Activated T-cell treated with anti-CD3 and anti-CD28 coated beads, Interleukin-2, amount 50 U/mL, for 24 hours (primary cell): ENCODE measurements at regions not wholly inside any gene's neighbourhood (a gene's known extent, or its start where the extent isn't known, plus 50 kb on each side); places are given as distances from the start of the nearest gene placed in this dataset.

Source experiments
- DNase-seq: peaks from one replicate; pipeline ENCODE4 v3.0.0-alpha.2; 2020
- H3K27ac Mint-ChIP-seq: 2 replicates; pipeline ENCODE4 v1.8.0; 2020; ENCODE audit warnings: mild to moderate bottlenecking, mixed read lengths
- H3K27me3 Mint-ChIP-seq: 2 replicates; pipeline ENCODE4 v1.8.0; 2020; ENCODE audit warnings: mixed read lengths
- H3K36me3 Mint-ChIP-seq: 2 replicates; pipeline ENCODE4 v1.8.0; 2020; ENCODE audit warnings: low read depth, mixed read lengths
- H3K4me1 Mint-ChIP-seq: 2 replicates; pipeline ENCODE4 v1.8.0; 2020; ENCODE audit warnings: low read depth, mixed read lengths
- H3K4me3 Mint-ChIP-seq: 2 replicates; pipeline ENCODE4 v1.8.0; 2020; ENCODE audit warnings: mild to moderate bottlenecking, moderate library complexity, mixed read lengths
- H3K9me3 Mint-ChIP-seq: 2 replicates; pipeline ENCODE4 v1.8.0; 2020; ENCODE audit warnings: mixed read lengths

- Mint-ChIP-seq H3K36me3 (no peaks in the 10 kb centered on the region), H3K27me3 (no peaks in the 10 kb centered on the region), H3K4me3 (no peak overlapping the region), H3K9me3 (peaks cover 2% of the 10 kb centered on the region), H3K4me1 (no peaks in the 10 kb centered on the region), H3K27ac (no peak overlapping the region)
- DNase-seq, result no peak
These were observed 138.9 kb downstream of the PTH2R start for GRCh38 chr2:208545403-208546042.

- no peak for DNase-seq
- H3K9me3 Mint-ChIP-seq, result peaks cover 2% of the 10 kb centered on the region
- no peaks in the 10 kb centered on the region for H3K27me3 Mint-ChIP-seq
- H3K36me3 Mint-ChIP-seq, result no peaks in the 10 kb centered on the region
- no peak overlapping the region for H3K27ac Mint-ChIP-seq
- no peaks in the 10 kb centered on the region for H3K4me1 Mint-ChIP-seq
- H3K4me3 Mint-ChIP-seq, result no peak overlapping the region
These were observed 139.5 kb downstream of the PTH2R start for GRCh38 chr2:208546107-208546506.

- H3K9me3 Mint-ChIP-seq, result peaks cover 5% of the 10 kb centered on the region
- H3K27me3 Mint-ChIP-seq, result no peaks in the 10 kb centered on the region
- DNase-seq, result no peak
- no peak overlapping the region for H3K4me3 Mint-ChIP-seq
- H3K27ac Mint-ChIP-seq, result no peak overlapping the region
- no peaks in the 10 kb centered on the region for H3K4me1 Mint-ChIP-seq
- H3K36me3 Mint-ChIP-seq, result no peaks in the 10 kb centered on the region
These were observed 140.5 kb downstream of the PTH2R start for GRCh38 chr2:208546860-208547650.

- no peak for DNase-seq
- Mint-ChIP-seq H3K36me3 (no peaks in the 10 kb centered on the region), H3K4me1 (no peaks in the 10 kb centered on the region), H3K9me3 (peaks cover 2% of the 10 kb centered on the region), H3K27ac (no peak overlapping the region), H3K27me3 (no peaks in the 10 kb centered on the region), H3K4me3 (no peak overlapping the region)
These were observed 142.1 kb downstream of the PTH2R start for GRCh38 chr2:208548700-208549099.

- no peaks in the 10 kb centered on the region for H3K27me3 Mint-ChIP-seq
- DNase-seq, result no peak
- peaks cover 2% of the 10 kb centered on the region for H3K9me3 Mint-ChIP-seq
- H3K27ac Mint-ChIP-seq, result no peak overlapping the region
- no peaks in the 10 kb centered on the region for H3K36me3 Mint-ChIP-seq
- no peaks in the 10 kb centered on the region for H3K4me1 Mint-ChIP-seq
- H3K4me3 Mint-ChIP-seq, result no peak overlapping the region
These were observed 143.1 kb downstream of the PTH2R start for GRCh38 chr2:208549546-208550158.

GRCh38 chr2:208552943-208553342, 146.4 kb downstream of the PTH2R start:
- no peak for DNase-seq
- Mint-ChIP-seq H3K27ac (no peak overlapping the region), H3K9me3 (peaks cover 2% of the 10 kb centered on the region), H3K4me3 (no peak overlapping the region), H3K27me3 (no peaks in the 10 kb centered on the region), H3K4me1 (no peaks in the 10 kb centered on the region), H3K36me3 (no peaks in the 10 kb centered on the region)

GRCh38 chr2:208556983-208557484, 150.4 kb downstream of the PTH2R start:
- Mint-ChIP-seq H3K4me1 (no peaks in the 10 kb centered on the region), H3K4me3 (no peak overlapping the region), H3K27ac (no peak overlapping the region), H3K27me3 (no peaks in the 10 kb centered on the region), H3K36me3 (no peaks in the 10 kb centered on the region), H3K9me3 (peaks cover 5% of the 10 kb centered on the region)
- no peak for DNase-seq

- Mint-ChIP-seq H3K27ac (no peak overlapping the region), H3K36me3 (no peaks in the 10 kb centered on the region)
- no peak for DNase-seq
These were observed 159.3 kb downstream of the PTH2R start for GRCh38 chr2:208565690-208566416.

GRCh38 chr2:208568203-208568602, 161.6 kb downstream of the PTH2R start:
- Mint-ChIP-seq H3K36me3 (no peaks in the 10 kb centered on the region), H3K27ac (no peak overlapping the region), H3K9me3 (peaks cover 6% of the 10 kb centered on the region), H3K4me1 (no peaks in the 10 kb centered on the region), H3K4me3 (no peak overlapping the region), H3K27me3 (no peaks in the 10 kb centered on the region)
- no peak for DNase-seq

More at GRCh38 chr2:208565690-208566416, 159.3 kb downstream of the PTH2R start:
- no peaks in the 10 kb centered on the region for H3K4me1 Mint-ChIP-seq
- no peak overlapping the region for H3K4me3 Mint-ChIP-seq
- H3K9me3 Mint-ChIP-seq, result peaks cover 10% of the 10 kb centered on the region
- no peaks in the 10 kb centered on the region for H3K27me3 Mint-ChIP-seq

GRCh38 chr2:208570066-208570465, 163.5 kb downstream of the PTH2R start:
- H3K36me3 Mint-ChIP-seq, result no peaks in the 10 kb centered on the region
- H3K4me1 Mint-ChIP-seq, result no peaks in the 10 kb centered on the region
- H3K27me3 Mint-ChIP-seq, result no peaks in the 10 kb centered on the region
- no peak overlapping the region for H3K4me3 Mint-ChIP-seq
- no peak overlapping the region for H3K27ac Mint-ChIP-seq
- no peaks in the 10 kb centered on the region for H3K9me3 Mint-ChIP-seq
- DNase-seq, result no peak

- DNase-seq, result no peak
- no peak overlapping the region for H3K27ac Mint-ChIP-seq
- no peaks in the 10 kb centered on the region for H3K27me3 Mint-ChIP-seq
- no peaks in the 10 kb centered on the region for H3K4me1 Mint-ChIP-seq
- no peak overlapping the region for H3K4me3 Mint-ChIP-seq
- H3K36me3 Mint-ChIP-seq, result no peaks in the 10 kb centered on the region
- H3K9me3 Mint-ChIP-seq, result no peaks in the 10 kb centered on the region
These were observed 164.5 kb downstream of the PTH2R start for GRCh38 chr2:208570851-208571763.

GRCh38 chr2:208571764-208572131, 165.2 kb downstream of the PTH2R start:
- no peaks in the 10 kb centered on the region for H3K27me3 Mint-ChIP-seq
- H3K36me3 Mint-ChIP-seq, result no peaks in the 10 kb centered on the region
- no peak for DNase-seq
- H3K27ac Mint-ChIP-seq, result no peak overlapping the region
- no peak overlapping the region for H3K4me3 Mint-ChIP-seq
- H3K4me1 Mint-ChIP-seq, result no peaks in the 10 kb centered on the region
- no peaks in the 10 kb centered on the region for H3K9me3 Mint-ChIP-seq

- Mint-ChIP-seq H3K9me3 (no peaks in the 10 kb centered on the region), H3K27ac (no peak overlapping the region), H3K4me1 (no peaks in the 10 kb centered on the region), H3K36me3 (no peaks in the 10 kb centered on the region), H3K4me3 (no peak overlapping the region), H3K27me3 (no peaks in the 10 kb centered on the region)
- no peak for DNase-seq
These were observed 167.0 kb downstream of the PTH2R start for GRCh38 chr2:208573569-208573968.

GRCh38 chr2:208579678-208580077, 173.1 kb downstream of the PTH2R start:
- Mint-ChIP-seq H3K4me1 (no peaks in the 10 kb centered on the region), H3K4me3 (no peak overlapping the region), H3K36me3 (no peaks in the 10 kb centered on the region), H3K27me3 (no peaks in the 10 kb centered on the region), H3K9me3 (peaks cover 2% of the 10 kb centered on the region), H3K27ac (no peak overlapping the region)
- DNase-seq, result no peak
